ENCODE measurements at regions not wholly inside any gene's neighbourhood (a gene's known extent, or its start where the extent isn't known, plus 50 kb on each side); places are given as distances from the start of the nearest gene placed in this dataset.
"Not testable (repeated sequence)": the region's sequence is repeated elsewhere in the genome, so short reads cannot be mapped to it uniquely, and the experiment has no call there.

DNA sequence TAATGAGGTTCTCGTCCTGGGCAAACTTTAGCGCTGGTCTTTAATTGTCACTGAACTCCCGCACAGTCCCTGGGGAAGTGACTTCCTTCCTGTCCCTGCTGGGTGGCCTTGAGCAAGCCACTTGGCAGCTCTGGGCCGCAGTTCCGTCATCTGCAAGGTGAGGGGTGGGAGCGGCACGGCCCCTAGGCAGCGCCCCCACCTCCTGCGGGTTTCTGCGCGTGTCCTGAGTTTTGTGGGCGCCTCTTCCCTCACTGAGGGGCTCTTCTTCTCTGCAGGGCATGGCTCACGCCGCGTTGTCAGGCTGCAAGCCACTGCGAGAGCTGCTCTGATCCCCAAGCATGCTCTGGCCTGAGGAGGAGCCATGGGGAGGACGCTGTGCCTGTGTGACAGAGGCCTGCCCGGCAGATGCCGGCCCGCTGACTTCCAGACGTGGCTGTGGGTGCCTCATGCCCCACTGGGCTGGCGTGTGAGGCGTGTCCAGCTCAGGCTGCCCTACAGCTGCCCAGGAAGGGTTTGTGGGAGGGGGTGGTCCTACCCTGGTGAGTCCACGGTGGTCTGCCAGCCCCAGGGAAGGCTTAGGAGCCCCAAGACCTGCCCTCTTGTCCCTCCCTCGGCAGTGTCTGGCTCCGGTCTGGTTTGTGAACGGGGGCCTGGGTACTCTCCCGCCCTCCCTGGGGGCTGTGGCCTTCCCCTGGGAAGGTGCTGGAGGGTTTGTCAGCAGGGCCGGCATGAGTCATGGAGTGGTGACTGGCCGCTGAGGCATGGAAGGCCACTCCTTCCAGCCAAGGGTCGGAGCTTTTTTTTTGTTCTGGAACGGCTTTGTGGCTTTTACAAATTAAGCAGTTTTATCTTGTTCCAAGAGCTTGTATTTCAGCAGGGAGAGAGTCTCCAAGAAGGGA is 182.0 kb downstream of the SEC14L1 start:
- peak; percentile 99 for DNase-seq

GRCh38 chr17:77323413-77324171 is 182.8 kb downstream of the SEC14L1 start:
- no peak for DNase-seq

DNA sequence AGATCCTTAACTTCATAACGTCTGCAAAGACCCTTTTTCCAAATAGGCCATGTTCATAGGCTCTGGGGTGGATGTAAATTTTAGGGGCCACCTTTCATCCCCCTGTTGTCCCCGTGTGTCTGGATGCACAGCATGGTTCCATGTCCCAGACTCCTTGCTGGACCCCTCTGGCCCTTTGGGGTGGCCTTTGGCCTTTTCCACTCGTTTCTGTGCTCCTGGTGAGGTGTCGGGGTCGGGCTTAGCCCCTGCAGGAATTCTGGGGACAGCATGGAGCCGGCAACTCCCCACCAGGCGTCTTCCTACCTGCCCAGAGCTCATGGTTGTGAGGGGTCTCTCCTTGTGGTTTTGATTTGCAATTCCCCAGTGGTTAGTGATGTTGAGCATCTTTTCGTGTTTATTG is 183.5 kb downstream of the SEC14L1 start:
- no peak for DNase-seq

- DNase-seq: no peak
Measured at GRCh38 chr17:77325577-77326075, 184.9 kb downstream of the SEC14L1 start.

- DNase-seq: no peak
Measured at GRCh38 chr17:77326076-77326591, 185.4 kb downstream of the SEC14L1 start.

GRCh38 chr17:77326636-77327035 is 185.9 kb downstream of the SEC14L1 start:
- DNase-seq: no peak

- DNase-seq: no peak
Measured at GRCh38 chr17:77327181-77327565, 186.4 kb downstream of the SEC14L1 start.

GRCh38 chr17:77327566-77328464 is 187.0 kb downstream of the SEC14L1 start:
- no peak for DNase-seq

DNA sequence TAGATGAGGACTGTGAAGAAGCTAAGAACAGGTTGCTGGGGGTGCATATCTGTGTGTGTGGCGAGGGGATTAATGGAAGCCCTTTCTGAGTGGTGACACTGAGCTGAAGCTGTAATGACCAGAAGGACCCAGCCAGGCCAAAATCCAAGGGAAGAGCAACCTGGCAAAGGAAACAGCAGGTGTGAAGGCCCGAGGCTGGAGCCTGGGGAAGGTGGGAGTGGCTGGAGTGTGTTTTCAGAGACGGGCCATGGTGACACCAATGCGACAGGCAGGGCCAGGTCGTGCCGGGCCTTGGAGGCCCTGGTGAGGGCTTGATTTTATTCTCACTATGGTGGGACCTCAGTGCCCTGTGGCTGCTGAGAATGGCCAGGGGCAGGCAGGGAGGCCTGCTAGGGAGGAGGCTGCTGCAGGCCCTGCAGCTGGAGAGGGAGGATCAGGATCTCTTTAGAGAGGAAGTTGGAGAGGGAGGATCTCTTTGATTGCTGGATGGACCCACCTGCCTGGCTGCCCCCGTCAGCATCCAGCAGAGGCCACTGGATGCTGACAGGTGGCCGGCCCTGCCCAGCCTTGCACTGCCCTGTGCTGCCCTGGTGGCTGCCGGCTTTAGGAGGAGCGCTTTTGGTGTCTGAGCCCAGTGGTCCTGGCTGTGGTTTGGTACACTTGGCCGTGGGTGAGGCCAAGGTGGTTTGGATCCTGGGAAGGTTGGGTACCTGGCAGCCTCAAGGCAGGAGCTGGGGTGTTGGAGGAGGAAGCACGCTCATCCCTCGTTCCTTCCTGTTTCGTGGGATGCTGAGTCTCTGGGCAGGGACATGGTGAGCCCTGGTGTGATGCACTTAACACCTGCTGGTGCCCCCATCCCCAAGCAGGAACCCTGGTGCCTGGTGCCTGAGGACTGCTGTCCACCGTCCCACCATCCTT is 188.3 kb downstream of the SEC14L1 start:
- DNase-seq: no peak

DNA sequence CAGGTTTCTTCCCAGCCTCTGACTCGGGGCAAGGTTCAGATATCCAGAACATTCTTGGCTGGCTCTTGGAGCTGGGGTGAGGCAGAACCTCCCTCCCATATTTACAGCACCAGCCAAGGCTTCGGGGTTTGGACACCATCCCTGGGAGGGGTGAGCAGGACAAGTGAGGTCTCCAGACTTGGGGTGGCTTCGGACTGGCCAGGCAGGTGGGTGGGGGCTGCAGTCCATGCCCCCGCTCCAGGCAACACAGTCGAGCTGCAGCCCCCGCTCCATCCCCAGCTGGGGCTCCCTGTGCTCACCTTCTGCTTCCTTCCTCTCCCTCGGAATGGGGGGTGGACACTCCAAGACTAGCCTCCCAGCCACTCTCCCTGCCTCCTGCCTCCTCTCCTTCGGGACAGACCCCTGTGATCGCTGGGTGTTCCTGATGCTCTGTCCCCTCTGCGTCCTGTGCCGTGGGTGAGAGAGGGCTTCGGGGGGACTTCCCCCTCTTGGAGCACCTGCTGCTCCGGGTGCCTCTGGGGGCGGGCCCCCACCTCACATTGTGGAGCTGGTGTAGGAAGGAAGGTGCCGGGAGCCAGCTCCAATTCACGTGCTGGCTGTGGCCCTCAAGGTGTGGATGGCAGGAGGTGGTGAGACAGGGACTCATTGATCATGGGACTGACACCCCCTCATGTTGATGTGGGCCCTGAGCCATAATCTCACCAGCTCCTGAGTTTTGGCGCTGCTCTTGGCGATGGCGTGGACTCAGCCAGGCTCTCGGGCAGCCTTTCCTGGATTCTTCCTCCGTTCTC is 189.2 kb downstream of the SEC14L1 start:
- DNase-seq: no peak

GRCh38 chr17:77330602-77331081 is 189.9 kb downstream of the SEC14L1 start:
- no peak for DNase-seq

GRCh38 chr17:77331301-77331864 is 190.6 kb downstream of the SEC14L1 start:
- DNase-seq: peak; percentile 86

GRCh38 chr17:77332034-77332971 is 191.5 kb downstream of the SEC14L1 start:
- DNase-seq: no peak

DNA sequence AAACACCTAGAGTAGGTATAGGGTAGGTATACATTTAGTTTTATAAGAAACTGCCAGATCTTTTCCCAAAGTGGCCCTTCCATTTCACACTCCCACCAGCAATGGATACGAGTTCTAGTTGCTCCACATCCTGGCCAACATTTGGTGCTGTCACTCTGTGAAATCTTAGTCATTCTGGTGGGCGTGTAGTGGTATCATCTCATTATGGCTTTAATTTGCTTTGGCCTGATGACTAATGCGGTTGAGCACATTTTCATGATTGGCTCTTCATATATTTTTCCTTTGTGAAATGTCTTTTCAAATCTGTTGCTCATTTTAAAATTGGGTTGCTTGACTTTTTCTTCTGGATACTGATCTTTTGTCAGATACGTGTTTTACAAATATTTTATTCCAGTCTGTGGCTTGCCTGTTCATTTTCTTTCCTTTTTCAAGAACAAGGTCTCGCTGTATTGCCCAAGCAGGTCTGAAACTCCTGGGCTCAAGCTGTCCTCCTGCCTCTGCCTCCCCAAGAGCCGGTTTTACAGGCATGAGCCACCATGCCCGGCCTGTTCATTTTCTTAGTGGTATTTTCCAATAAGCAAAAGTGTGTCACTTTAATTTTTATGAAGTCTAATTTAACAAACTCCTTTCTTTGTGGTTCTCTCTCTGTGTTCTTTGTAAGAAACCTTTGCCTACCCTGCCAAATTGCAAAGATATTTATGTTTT is 192.4 kb downstream of the SEC14L1 start:
- peak; percentile 97 for DNase-seq

GRCh38 chr17:77337150-77337549 is 196.4 kb downstream of the SEC14L1 start:
- no peak for DNase-seq

DNA sequence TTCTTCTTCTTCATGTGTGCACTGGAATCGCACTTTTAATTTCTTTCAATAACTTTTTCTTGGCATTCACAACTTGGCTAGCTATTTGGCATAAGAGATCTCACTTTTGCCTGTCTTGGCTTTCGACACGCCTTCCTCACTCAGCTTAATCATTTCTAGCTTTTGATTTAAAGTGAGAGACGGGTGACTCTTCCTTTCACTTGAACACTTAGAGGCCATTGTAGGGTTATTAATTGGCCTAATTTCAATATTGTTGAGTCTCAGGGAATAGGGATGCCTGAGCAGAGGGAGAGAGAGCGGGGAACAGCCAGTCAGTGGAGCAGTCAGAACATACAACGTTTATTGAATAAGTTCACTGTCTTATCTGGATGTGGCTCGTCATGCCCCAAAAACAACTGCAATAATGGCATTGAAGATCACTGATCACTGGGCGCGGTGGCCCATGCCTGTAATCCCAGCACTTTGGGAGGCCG is 200.3 kb downstream of the SEC14L1 start:
- DNase-seq: no peak

- DNase-seq: not testable (repeated sequence)
Measured at GRCh38 chr17:77342656-77342990, 201.9 kb downstream of the SEC14L1 start.

Measured in fibroblast of skin of right quadriceps (primary cell).